Parathyroid adenoma (tissue), 2 donors: ENCODE measurements at regions not wholly inside any gene's neighbourhood (a gene's known extent, or its start where the extent isn't known, plus 50 kb on each side); places are given as distances from the start of the nearest gene placed in this dataset.

Source experiments
- H2AFZ ChIP-seq: fragments of 300-600 bp; sonication (generic); one replicate; pipeline ENCODE4 v1.7.0; 2017; ENCODE audit warnings: antibody characterized with exemption, mild to moderate bottlenecking
- H3K27ac ChIP-seq: fragments of 300-600 bp; sonication (generic); one replicate; pipeline ENCODE4 v1.7.0; 2017
- H3K27me3 ChIP-seq: fragments of 300-600 bp; sonication (generic); one replicate; pipeline ENCODE4 v1.7.0; 2017; ENCODE audit warnings: low read length; ENCODE audit not compliant: control insufficient read depth, insufficient read depth
- H3K36me3 ChIP-seq: fragments of 300-600 bp; sonication (generic); one replicate; pipeline ENCODE4 v1.7.0; 2017; ENCODE audit warnings: low read length; ENCODE audit not compliant: control insufficient read depth, insufficient read depth
- H3K4me1 ChIP-seq: fragments of 300-600 bp; sonication (generic); one replicate; pipeline ENCODE4 v1.7.0; 2017; ENCODE audit warnings: control low read depth
- H3K4me2 ChIP-seq: fragments of 300-600 bp; sonication (generic); one replicate; pipeline ENCODE4 v1.7.0; 2017; ENCODE audit warnings: low read length
- H3K4me3 ChIP-seq: fragments of 300-600 bp; sonication (generic); one replicate; pipeline ENCODE4 v1.7.0; 2017; ENCODE audit warnings: low read depth, low read length
- H3K79me2 ChIP-seq: fragments of 300-600 bp; sonication (generic); one replicate; pipeline ENCODE4 v1.7.0; 2017; ENCODE audit warnings: control low read depth
- H3K9ac ChIP-seq: fragments of 300-600 bp; sonication (generic); one replicate; pipeline ENCODE4 v1.7.0; 2017; ENCODE audit warnings: mild to moderate bottlenecking
- H3K9me3 ChIP-seq: fragments of 300-600 bp; sonication (generic); one replicate; pipeline ENCODE4 v1.7.0; 2017; ENCODE audit warnings: low read length; ENCODE audit not compliant: control insufficient read depth
- CTCF ChIP-seq: fragments of 300-600 bp; sonication (generic); IDR thresholded peaks from one replicate; pipeline ENCODE4 v1.7.0; 2017; ENCODE audit warnings: antibody characterized with exemption, mild to moderate bottlenecking
- donor health status: primary hyperparathyroidism.

- Histone ChIP-seq H3K9ac (no peak overlapping the region), H3K79me2 (no peaks in the 10 kb centered on the region), H3K4me2 (no peak overlapping the region), H3K4me1 (no peaks in the 10 kb centered on the region), H3K9me3 (no peaks in the 10 kb centered on the region), H2AFZ (no peak overlapping the region), H3K27ac (no peak overlapping the region), H3K4me3 (no peak overlapping the region), H3K36me3 (no peaks in the 10 kb centered on the region), H3K27me3 (no peaks in the 10 kb centered on the region)
- TF ChIP-seq CTCF: no peak
Observed at GRCh38 chr2:143903172-143903856, 616.6 kb downstream of the ZEB2 start.

GRCh38 chr2:143901185-143901842, 618.6 kb downstream of the ZEB2 start:
- Histone ChIP-seq H2AFZ (no peak overlapping the region), H3K9me3 (no peaks in the 10 kb centered on the region), H3K27ac (no peak overlapping the region), H3K4me1 (no peaks in the 10 kb centered on the region), H3K4me3 (no peak overlapping the region), H3K9ac (no peak overlapping the region), H3K36me3 (no peaks in the 10 kb centered on the region), H3K79me2 (no peaks in the 10 kb centered on the region), H3K27me3 (no peaks in the 10 kb centered on the region), H3K4me2 (no peak overlapping the region)
- TF ChIP-seq CTCF: no peak

- H3K4me3 ChIP-seq: no peak overlapping the region
- H3K79me2 ChIP-seq: no peaks in the 10 kb centered on the region
- H3K27ac ChIP-seq: no peak overlapping the region
- H3K36me3 ChIP-seq: no peaks in the 10 kb centered on the region
- H3K4me1 ChIP-seq: no peaks in the 10 kb centered on the region
- no peaks in the 10 kb centered on the region for H3K27me3 ChIP-seq
- H3K4me2 ChIP-seq: no peak overlapping the region
- no peak for TF ChIP-seq CTCF
- no peak overlapping the region for H3K9ac ChIP-seq
- no peaks in the 10 kb centered on the region for H3K9me3 ChIP-seq
- H2AFZ ChIP-seq: no peak overlapping the region
Observed at GRCh38 chr2:143899987-143900386, 619.9 kb downstream of the ZEB2 start.

DNA sequence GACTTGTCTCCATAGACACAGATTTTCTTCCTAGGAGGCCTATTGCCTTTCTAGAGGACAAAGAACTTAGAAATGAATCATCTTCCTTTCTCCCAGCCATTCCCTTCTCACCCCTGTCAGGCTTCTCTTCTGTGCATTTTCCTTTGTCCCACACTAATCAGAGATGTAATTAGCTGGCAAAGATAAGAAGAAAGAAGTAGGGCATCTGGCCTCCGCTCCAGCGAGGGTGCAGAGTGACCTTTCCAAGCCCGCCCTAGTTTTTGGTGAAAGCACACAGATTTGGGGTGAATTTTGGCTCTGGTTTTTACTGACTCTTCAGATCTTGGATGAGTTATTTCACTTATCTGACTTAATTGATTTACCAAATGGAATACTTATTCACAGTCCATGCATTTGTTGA, 626.5 kb downstream of the ZEB2 start:
- Histone ChIP-seq H3K9me3 (no peaks in the 10 kb centered on the region), H3K79me2 (no peaks in the 10 kb centered on the region), H3K4me1 (no peaks in the 10 kb centered on the region), H2AFZ (no peak overlapping the region), H3K9ac (no peak overlapping the region), H3K36me3 (no peaks in the 10 kb centered on the region), H3K4me2 (no peak overlapping the region), H3K27me3 (no peaks in the 10 kb centered on the region), H3K4me3 (no peak overlapping the region), H3K27ac (no peak overlapping the region)
- TF ChIP-seq CTCF: no peak

GRCh38 chr2:143891879-143892308, 628.0 kb downstream of the ZEB2 start:
- no peaks in the 10 kb centered on the region for H3K4me1 ChIP-seq
- no peaks in the 10 kb centered on the region for H3K79me2 ChIP-seq
- no peak for TF ChIP-seq CTCF
- H3K9ac ChIP-seq: no peak overlapping the region
- no peaks in the 10 kb centered on the region for H3K27me3 ChIP-seq
- no peaks in the 10 kb centered on the region for H3K9me3 ChIP-seq
- H3K27ac ChIP-seq: no peak overlapping the region
- H3K4me3 ChIP-seq: no peak overlapping the region
- no peak overlapping the region for H2AFZ ChIP-seq
- no peaks in the 10 kb centered on the region for H3K36me3 ChIP-seq
- H3K4me2 ChIP-seq: no peak overlapping the region
